CD4-positive, alpha-beta T cell treated with Interleukin-21 for 1 hour (primary cell): ENCODE measurements at regions not wholly inside any gene's neighbourhood (a gene's known extent, or its start where the extent isn't known, plus 50 kb on each side); places are given as distances from the start of the nearest gene placed in this dataset.
"Not testable (repeated sequence)": the region's sequence is repeated elsewhere in the genome, so short reads cannot be mapped to it uniquely, and the experiment has no call there.

Source experiments
- DNase-seq: peaks from one replicate; pipeline ENCODE4 v3.0.0-alpha.2; 2020

DNA sequence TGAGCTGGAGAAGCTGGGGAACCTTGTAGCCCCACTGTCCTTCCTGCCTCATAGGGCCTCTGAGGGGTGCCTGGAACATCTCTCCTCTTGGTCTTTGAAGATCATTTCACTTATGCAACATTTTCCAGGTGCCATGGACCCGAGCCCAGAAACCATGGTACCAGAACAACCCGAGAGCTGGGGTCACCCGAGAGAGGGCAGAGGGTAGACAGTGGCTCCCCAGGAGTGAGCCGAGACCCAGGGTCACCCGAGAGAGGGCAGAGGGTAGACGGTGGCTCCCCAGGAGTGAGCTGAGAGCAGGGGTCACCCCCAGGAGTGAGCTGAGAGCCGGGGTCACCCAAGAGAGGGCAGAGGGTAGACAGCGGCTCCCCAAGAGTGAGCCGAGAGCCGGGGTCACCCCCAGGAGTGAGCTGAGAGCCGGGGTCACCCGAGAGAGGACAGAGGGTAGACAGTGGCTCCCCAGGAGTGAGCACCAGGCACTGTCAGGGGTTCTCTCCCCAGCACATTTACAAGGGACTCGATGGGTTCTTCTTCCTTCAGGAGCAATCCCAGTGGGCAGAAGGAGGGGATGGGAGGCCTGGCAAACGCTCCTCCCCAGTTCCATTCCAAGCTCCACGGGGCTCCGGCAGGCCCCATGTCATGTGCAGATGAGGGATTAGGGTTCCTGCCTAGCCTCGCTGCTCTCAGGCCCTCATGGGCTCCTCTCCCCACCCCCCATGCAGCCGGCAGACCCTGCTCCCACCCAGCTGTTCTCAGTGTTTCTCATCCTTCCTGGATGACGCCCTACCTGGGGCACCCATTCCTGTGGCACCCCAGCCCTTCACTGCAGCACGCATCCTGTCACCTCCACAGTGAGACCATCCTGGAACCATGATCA, 163.5 kb downstream of the RTP5 start:
- no peak for DNase-seq

DNA sequence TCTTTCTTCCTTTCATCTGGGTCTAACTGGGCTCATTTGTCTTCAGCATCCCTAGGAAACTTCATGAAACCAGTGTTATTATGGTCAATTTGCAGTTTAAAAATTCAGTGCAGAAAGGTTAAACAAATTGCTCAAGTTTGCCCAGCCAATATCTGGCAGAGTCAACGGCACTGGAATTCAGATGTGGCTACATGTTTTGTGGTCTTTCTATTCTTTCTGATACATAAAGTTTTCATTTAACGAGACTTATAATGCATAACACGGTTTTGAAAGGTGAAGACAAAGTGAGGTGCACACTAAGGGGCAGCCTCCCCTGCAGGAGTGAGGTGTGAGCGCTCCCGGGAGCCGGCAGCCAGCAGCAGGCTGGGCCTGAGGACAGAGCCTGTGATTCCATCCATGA, 164.6 kb downstream of the RTP5 start:
- DNase-seq: no peak

DNA sequence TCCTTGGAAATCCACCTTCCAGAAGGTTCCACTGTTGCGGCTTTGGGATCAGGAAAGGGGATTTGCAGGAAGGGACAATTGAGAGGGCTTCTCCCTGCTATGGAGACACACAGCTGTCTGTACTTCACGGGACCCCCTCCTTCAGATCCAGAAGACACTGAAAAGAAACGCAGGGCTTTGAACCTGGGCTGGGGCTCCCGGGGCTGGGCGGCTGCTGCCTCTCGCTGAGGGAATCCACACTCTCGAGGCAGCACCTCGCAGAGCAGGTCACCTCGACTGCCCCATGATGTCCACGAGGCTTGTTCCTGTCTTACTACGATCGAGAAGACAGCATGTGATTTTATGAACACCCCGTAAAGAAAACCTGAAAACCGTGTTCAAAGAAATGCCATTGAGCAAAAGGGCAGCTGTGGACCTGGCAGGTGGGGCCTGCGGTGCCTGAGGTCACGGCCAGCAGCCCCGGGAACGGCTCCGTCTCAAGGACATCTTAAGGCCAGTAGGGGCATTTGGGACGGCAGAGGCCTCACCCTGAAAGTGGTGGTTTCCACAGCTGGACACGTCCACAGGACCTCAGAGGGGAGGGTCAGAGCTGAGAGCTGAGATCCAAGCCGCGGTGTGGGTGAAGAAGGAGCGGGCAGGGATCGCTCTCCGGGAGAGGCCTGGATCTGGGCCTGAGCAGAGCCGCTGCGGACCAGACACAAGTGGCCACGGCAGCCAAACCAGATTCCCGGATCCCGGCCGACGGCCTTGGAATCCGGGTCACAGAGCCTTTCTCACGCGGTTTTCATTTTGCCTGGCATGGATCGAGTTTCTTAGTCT, 165.7 kb downstream of the RTP5 start:
- no peak for DNase-seq

DNA sequence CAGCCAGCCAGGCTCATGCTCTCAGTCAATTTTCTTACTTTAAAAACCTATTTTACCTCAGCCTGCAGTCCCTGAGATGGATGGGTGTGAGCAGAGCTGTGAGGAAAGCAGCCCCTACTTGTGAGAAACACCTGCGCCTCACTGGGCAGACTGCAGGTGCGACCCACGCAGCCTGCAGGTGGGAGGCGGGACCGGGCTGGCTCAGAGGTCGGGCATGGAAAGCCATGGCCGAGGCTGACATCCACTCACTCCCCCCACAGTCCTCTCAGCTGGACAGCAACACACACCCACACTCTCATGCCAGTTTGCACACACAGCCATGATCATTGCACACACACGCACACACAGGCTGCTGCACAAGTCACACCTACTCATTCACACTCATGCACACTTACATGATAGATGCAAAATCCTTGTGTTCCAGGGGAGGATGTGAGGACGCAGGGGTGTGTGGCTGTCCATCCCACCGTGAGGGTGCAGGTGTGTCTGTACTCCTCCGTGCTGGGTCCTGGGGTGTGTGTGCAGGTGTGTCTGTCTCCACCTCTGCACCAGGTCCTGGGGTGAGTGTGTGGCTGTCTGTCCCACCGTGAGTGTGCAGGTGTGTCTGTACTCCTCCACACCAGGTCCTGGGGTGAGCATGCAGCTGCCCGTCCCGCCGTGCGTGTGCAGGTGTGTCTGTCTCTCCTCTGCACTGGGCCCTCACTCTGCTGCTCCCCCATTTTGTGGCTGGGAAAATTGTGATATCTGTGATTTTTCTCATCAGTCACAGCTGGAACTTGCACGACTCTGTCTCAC, 166.5 kb downstream of the RTP5 start:
- no peak for DNase-seq

DNA sequence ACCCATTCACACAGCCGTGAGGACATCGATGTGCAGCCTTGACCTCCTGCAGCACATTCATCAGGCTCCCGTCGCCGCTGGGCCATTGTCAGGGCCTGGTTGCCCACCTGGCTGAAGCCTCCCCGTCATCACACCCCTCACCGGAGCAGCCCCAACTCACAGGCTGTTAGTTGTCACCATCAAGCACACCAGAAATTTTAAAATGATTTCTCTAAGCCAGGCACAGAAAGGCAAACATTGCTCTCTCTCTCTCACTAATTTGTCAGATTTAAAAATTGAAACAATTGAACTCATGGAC, 167.1 kb downstream of the RTP5 start:
- no peak for DNase-seq

DNA sequence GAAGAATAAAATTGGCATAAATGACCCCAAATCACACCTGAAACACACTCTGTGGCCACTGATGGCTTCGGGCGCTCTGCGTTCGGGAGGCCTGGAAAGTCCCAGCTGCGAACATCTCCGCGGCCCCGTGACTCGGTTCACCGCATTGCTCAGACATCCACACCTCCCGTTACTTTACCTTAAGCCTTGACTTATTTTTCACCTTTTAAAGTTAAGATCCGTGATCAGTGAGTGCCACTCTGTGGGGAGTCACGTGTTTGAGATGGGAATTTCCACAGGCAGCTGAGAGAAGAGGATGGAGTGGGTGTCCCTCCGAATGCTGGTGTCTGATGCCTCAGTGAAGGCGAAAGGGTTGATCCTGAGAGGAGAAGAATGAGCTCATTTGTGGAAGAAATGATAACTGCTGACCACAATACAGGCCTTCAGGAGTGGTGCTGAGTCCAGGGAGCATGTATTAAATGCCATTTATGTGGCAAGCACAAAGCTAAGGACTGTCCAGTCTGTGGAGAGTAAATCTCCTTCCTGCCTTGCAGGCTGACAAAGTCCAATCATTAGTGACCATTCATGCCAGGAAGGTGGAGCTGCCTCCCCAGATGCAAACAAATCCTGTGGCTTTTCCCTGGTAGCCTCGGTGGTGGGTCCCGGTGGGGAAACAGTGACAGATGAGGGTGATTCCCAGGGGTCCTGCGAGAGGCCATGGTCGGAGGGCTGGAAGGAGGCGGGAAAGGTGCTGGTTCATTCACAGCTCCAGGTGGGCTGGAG, 168.8 kb downstream of the RTP5 start:
- DNase-seq: no peak

DNA sequence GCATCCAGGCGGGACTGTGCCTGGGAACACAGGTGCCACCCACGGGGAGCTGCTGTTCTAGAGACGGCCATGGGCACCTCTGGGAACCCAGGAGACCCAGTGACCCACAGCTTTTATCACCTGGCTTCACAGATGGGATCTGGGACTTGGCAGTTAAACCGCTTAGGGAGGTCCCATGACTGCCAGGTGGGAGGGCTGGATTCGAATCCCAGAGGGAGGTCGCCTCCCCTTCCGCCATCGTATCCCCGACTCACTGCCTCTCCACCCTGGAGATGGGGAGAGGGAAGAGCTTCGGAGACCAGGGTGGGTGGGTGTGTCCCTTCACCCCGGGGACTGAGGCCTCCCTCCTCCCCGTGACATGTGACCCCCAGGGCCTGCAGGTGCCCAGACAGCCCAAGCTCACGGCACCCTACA, 169.4 kb downstream of the RTP5 start:
- no peak for DNase-seq

DNA sequence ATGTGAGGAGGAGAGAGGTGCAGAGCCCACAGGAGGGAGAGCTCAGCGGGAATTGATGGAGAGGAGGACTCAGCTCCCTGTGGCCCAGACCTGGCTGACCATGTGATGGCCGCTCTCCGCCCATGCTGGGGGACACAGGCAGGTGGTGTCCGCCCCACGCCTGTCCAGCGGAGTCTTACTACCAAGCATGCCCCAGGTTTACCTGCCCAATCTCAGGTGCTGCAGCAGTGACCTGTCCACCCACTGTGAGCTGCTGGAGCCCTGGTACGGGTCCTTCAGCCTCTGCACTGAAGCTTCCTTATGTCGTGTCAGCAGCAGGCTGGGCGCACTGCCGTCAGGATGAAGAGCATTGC, 170.8 kb downstream of the RTP5 start:
- DNase-seq: no peak

DNA sequence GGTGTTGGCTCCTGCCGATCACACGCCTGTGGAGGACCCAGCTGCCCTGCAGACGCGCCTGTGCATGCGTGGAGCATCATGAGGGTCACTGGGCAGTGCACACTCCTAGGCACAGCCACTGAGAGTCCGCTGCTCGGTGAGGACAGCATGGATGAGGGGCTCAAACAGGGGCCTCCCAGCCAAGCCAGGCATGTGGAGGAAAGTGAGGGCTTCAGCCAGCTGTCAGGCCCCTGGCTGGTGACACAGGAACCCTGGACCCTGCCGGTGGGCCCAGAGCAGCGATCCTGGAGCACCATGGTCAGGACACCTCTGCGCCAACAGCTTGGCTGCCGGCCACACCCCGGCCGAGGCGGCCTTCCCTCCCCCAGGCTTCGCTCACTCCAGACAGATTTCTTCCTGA, 171.2 kb downstream of the RTP5 start:
- DNase-seq: no peak

DNA sequence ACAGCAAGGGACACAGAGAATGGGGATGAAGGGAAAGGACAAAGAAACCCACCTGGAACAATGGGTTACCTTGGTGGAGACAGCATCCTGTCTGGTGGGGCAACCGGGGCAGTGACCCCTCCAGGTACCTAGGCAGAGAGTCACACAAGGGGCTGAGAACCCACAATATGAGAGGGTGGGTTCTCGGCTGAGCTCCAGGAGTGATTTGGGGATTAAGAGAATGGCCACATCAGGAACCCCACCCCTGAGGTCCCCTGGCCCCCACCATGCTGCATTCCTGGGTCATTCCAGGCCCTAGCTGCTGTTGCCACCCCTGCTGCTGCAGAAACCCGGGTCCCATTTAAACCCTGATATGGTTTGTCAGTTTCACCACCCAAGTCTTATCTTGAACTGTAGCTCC, 172.3 kb downstream of the RTP5 start:
- DNase-seq: no peak

DNA sequence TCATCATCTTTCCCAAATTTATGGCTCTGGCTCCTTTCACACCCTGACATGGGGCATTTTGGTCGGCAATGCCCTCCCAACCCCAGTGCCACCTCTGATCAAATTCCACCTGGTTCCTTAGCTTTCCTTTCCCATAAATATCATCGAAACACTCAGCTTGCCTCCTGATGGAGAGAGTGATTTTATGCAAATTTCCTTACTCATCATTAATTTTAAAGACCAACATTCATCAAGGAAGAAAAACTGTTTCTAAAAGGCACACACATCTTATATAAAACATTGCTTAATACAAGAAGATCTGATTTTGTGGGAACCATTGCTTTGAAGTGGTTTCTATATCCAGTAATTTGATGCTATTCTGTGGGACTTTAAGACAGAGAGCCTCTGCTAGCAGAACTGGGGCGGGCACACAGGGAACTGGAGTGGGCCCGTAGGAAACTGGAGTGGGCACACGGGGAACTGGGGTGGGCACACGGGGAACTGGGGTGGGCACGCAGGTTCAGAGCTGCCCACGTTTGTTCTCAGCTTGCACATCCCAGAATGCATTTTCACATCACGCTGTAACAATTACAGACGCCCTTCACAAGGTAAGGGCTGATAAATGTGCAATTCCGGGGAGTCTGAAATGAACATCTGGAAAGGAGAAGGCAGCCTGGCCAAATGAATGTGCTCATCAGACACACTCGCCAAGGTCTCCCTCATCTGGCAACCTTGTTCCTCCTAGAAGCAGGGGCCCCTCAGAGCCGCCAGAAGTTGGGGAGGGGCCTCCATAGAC, 174.2 kb downstream of the RTP5 start:
- no peak for DNase-seq

DNA sequence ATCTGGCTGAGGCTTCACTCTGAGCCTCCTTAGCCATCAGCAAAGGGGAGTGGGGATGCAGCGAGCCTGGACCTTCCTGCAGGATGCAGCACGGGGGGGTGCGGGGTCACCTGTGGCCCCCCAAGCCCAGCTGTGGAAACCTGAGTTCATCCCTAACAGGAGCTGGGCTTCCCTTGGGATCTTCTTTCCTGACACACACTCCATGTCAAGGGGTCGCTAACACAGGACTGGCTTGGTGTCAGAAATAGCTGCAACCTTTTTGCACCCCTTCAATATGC, 174.7 kb downstream of the RTP5 start:
- DNase-seq: no peak

DNA sequence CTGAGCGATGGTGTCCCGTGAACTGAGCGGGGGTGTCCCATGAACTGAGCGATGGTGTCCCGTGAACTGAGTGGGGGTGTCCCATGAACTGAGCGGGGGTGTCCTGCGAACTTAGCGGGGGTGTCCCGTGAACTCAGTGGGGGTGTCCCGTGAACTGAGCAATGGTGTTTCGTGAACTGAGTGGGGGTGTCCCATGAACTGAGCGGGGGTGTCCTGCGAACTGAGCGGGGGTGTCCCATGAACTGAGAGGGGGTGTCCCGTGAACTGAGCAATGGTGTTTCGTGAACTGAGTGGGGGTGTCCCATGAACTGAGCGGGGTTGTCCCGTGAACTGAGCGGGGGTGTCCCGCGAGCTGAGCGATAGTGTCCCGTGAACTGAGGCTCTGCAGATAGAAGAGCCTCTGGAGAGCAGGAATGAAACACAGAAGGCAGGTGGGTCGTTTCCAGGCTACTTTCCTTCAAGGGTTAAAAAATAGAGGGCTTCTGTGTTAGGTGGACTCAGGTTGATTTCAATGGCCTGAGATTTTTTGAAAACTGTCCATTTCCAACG, 176.1 kb downstream of the RTP5 start:
- DNase-seq: not testable (repeated sequence)

DNA sequence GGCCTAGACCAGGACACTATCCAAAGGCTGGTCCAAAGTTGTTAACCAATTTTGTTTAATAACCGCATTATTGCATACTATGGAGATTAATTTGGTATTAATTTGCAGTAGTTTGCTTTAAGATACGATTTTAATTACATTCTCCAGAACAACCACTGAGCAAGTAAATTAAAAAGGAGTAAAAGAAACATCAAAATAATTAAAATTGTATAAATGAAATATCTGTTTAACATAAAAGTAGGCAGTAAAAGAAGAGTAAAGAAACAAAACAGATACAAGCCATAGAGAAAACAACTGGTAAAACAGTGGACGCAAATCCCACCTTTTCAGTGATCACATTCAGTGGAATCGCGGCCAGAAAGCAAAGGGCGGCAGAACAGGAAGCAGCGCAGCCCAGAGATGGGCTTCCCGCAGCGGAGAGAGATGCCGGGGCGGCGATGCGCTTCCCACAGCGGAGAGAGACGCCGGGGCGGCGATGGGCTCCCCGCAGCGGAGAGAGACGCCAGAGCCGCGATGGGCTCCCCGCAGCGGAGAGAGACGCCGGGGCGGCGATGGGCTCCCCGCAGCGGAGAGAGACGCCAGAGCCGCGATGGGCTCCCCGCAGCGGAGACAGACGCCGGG, 176.8 kb downstream of the RTP5 start:
- DNase-seq: no peak

DNA sequence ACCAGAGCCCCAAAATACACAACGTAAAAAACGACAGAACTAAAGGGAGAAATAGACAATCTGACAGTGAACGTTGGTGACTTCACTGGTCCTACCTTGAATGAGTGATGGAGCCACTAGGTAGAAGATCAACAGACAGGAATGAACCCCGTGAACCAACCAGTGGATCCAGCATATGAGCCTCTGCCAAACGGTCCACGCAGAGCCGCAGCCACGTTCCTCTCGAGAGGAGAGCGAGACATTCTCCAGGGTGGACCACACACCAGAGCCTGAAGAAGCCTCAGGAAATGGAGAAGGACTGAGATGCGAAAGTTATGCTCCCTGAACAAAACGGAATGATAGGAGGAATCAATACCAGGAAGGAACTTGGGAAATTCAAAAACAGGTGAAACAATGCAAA, 178.4 kb downstream of the RTP5 start:
- no peak for DNase-seq

DNA sequence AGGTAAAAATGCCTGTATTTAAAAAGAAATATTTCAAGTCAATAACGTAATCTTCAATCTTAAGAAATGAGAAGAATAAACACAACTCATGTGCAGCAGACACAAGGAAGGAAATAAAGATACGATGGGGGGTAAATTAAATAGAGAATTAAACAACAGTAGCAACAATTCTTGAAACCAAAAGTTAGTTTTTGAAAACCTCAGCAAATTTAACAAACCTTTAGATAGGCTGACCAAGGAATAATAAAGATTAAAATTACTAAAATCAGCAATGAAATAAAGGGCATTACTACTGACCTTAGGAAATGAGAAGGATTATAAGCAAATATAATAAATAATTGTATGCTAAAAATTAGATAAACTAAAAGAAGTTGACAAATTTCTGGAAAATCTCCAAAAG, 178.9 kb downstream of the RTP5 start:
- DNase-seq: no peak

DNA sequence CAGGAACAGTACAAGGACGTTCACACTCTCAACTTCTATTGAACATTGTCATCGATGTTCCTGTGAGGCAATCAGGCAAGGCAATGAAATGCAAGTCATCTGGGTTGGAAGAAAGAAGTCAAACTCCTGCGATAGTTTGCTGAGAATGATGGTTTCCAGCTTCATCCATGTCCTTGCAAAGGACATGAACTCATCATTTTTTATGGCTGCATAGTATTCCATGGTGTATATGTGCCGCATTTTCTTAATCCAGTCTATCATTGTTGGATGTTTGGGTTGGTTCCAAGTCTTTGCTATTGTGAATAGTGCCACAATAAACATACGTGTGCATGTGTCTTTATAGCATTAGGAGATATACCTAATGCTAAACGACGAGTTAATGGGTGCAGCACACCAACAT, 180.0 kb downstream of the RTP5 start:
- DNase-seq: not testable (repeated sequence)

DNA sequence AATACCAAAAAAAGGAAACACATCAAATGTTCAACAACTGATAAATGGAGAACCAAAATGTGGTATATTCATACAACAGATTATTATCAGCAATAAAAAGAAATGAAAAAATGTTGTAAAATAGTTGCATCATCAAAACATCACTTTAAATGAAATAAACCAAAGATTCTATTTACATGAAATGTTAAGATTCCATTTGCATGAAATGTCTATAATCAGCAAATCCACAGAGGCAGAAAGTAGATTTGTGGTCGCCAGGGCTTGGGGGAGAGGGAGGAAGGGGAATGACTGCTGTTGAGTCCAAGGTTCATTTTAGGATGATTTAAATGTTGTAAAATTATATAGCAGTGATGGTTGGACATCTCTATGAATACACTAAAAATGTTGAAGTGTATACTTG, 181.9 kb downstream of the RTP5 start:
- DNase-seq: no peak

DNA sequence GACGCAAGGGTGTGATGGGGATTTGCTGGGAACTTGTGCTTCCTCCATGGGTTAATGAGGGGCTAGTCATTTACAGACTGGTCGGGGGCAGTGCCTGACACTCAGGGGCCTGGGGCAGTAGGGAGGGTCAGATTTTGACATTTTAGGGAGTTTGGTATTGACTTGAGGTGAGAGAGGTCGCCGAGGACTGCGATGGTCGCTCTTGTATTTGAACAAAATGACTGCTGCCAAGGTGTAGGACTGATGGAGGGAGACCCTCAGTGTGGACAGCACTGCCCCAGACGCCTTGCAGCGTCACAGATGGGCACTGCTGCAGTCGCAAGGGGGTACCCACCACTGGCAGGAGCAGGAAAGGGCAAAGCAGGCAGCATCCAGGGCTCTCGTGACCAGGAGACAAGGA, 182.9 kb downstream of the RTP5 start:
- no peak for DNase-seq

DNA sequence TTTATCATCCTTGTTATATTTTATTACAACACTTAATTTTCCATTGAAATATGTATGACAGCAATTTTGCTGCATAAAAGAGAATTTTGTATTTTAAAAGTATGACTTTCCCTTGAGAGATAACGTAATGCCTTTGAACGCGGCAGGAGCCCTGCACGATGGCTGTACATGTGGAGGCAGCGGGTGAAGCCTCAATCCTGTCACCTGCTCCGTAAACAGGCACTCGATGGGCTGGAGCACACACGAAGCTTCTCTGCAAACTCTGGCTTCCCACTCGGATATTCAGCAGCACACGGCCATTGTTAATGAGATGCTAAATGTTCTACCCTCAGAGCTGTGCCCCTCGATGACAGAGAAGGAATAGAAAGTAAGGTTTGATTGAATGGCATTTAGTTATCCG, 184.4 kb downstream of the RTP5 start:
- no peak for DNase-seq

DNA sequence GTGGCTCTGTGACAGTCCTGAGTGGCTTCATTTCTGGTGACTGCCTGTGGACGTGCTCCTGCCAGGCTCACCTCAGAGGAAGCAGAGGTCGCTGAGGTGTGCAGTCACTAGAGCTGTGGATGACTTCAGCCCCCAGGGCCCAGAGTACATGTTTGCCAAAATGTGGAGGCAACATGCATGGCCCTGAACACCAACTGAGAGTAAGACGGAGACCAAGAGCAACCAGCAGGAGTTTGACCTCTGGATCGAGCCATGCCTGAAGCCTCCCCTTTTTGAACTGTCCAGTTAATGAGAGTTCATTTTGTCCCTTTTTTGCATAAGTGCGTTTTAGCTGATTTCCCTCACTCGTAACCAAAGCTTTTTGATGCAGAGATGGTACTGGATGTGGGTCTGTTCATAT, 184.9 kb downstream of the RTP5 start:
- no peak for DNase-seq
